ENCODE measurements at regions not wholly inside any gene's neighbourhood (a gene's known extent, or its start where the extent isn't known, plus 50 kb on each side); places are given as distances from the start of the nearest gene placed in this dataset.

DNA sequence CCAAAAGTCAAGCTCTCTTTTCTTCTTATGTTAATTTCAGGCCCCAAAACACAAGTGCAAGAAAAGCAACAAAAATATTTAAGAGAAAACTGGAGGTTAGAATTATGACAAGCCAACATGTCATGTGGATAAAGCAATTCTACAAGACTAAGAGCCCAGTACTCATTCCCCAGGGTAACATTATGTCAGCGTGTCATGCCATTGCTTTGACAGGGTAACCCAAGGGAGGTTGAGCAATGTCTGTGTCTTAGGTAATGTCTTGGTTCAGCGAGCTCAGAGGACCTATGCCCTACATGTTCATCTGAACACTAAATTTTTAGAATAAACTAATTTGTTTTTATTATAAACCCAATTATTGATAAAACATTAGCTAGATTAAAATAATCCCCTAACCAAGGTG is 173.2 kb upstream of the ZNF804A start:
- Histone ChIP-seq H3K36me3 (ENCODE audit: low read depth) (no peaks in the 10 kb centered on the region), H3K9me3 (ENCODE audit: severe bottlenecking) (no peaks in the 10 kb centered on the region), H3K27me3 (ENCODE audit: insufficient read depth, poor library complexity, severe bottlenecking) (no peaks in the 10 kb centered on the region), H3K4me3 (ENCODE audit: severe bottlenecking) (no peak overlapping the region), H3K4me1 (ENCODE audit: insufficient read depth, poor library complexity, severe bottlenecking) (no peaks in the 10 kb centered on the region), H3K27ac (ENCODE audit: poor library complexity, severe bottlenecking) (no peak overlapping the region)
- ATAC-seq (ENCODE audit: low read depth) (no peak), DNase-seq (ENCODE audit: low spot score) (no peak)
- TF ChIP-seq, protein P1, sequence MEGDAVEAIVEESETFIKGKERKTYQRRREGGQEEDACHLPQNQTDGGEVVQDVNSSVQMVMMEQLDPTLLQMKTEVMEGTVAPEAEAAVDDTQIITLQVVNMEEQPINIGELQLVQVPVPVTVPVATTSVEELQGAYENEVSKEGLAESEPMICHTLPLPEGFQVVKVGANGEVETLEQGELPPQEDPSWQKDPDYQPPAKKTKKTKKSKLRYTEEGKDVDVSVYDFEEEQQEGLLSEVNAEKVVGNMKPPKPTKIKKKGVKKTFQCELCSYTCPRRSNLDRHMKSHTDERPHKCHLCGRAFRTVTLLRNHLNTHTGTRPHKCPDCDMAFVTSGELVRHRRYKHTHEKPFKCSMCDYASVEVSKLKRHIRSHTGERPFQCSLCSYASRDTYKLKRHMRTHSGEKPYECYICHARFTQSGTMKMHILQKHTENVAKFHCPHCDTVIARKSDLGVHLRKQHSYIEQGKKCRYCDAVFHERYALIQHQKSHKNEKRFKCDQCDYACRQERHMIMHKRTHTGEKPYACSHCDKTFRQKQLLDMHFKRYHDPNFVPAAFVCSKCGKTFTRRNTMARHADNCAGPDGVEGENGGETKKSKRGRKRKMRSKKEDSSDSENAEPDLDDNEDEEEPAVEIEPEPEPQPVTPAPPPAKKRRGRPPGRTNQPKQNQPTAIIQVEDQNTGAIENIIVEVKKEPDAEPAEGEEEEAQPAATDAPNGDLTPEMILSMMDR (IDR thresholded peaks at IDR 0.05; ENCODE audit: poor library complexity, severe bottlenecking) = no peak

DNA sequence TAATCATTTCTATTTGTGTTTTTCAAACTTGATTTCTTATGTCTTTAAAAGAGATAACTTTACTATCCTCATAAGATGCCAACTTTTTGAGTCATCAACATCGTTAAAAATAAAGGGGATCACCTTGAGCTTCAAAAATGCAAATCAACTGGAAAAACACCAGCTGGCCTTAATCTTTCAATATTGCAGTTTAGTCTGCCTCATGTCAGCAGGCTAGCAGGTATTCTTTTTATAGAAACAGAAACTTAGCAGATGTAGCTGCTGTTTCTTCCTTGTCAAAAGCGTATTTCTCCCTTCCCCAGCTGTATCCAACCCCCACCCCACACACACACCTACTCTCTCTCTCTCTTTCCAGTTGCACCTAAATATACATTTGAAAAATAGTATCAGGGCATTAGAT is 154.1 kb upstream of the ZNF804A start:
- Histone ChIP-seq H3K27ac (ENCODE audit: poor library complexity, severe bottlenecking) (no peak overlapping the region), H3K9me3 (ENCODE audit: severe bottlenecking) (no peaks in the 10 kb centered on the region), H3K36me3 (ENCODE audit: low read depth) (no peaks in the 10 kb centered on the region), H3K4me1 (ENCODE audit: insufficient read depth, poor library complexity, severe bottlenecking) (no peaks in the 10 kb centered on the region), H3K27me3 (ENCODE audit: insufficient read depth, poor library complexity, severe bottlenecking) (no peaks in the 10 kb centered on the region), H3K4me3 (ENCODE audit: severe bottlenecking) (no peak overlapping the region)
- ATAC-seq (ENCODE audit: low read depth) (no peak), DNase-seq (ENCODE audit: low spot score) (no peak)
- TF ChIP-seq, protein P1 (IDR thresholded peaks at IDR 0.05; ENCODE audit: poor library complexity, severe bottlenecking) = no peak

DNA sequence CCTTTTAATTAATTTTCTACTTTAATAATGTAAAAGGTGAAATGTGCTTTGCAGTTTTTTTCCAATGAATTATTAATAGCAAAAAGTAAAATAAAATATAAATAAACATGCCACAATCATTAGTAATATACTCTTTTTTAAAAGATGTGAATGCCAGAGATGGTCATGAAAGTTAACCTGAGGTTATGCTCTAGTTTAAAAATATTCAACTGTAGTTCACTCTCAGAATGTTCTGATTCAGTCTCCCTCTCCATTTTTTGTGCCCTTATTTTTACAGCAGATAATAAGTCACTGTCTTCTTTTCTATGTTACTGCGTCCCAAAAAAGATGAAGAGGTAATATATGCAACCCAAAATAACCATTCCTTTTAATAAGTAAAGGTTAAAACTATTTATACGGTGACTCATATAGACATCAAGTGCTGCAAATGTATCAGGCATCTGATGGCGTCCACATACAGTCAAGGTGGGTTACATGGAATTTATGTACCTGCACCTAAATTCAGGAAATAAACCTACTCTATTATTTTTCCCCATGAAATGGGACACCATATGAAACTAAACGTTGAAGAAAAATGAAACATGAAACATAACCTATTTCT is 153.6 kb upstream of the ZNF804A start:
- Histone ChIP-seq H3K27me3 (ENCODE audit: insufficient read depth, poor library complexity, severe bottlenecking) (no peaks in the 10 kb centered on the region), H3K9me3 (ENCODE audit: severe bottlenecking) (no peaks in the 10 kb centered on the region), H3K4me3 (ENCODE audit: severe bottlenecking) (no peak overlapping the region), H3K36me3 (ENCODE audit: low read depth) (no peaks in the 10 kb centered on the region), H3K27ac (ENCODE audit: poor library complexity, severe bottlenecking) (no peak overlapping the region), H3K4me1 (ENCODE audit: insufficient read depth, poor library complexity, severe bottlenecking) (no peaks in the 10 kb centered on the region)
- no peak for DNase-seq (ENCODE audit: low spot score)
- no peak for ATAC-seq (ENCODE audit: low read depth)
- TF ChIP-seq, protein P1 (IDR thresholded peaks at IDR 0.05; ENCODE audit: poor library complexity, severe bottlenecking) = no peak

DNA sequence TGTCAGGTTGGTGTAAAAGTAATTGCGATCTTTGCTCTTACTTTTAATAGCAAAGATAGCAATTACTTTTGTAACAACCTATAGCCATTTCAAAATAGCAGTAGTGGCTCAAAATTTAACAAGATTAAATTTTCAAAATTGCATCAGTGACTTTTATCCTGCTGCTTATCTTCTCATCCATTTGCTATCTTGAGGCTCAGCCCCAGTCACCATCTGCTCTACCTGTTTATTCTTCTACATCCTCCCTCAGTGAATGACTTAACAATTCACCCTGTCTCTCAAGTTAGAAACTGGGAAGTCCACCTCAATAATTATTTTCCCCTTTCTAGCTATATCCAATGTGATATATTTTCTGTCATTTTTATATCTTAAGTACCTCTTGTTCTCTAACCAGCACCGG is 148.6 kb upstream of the ZNF804A start:
- ATAC-seq (ENCODE audit: low read depth) = no peak
- Histone ChIP-seq H3K36me3 (ENCODE audit: low read depth) (no peaks in the 10 kb centered on the region), H3K9me3 (ENCODE audit: severe bottlenecking) (no peaks in the 10 kb centered on the region), H3K27ac (ENCODE audit: poor library complexity, severe bottlenecking) (no peak overlapping the region), H3K27me3 (ENCODE audit: insufficient read depth, poor library complexity, severe bottlenecking) (no peaks in the 10 kb centered on the region), H3K4me1 (ENCODE audit: insufficient read depth, poor library complexity, severe bottlenecking) (no peaks in the 10 kb centered on the region), H3K4me3 (ENCODE audit: severe bottlenecking) (no peak overlapping the region)
- DNase-seq (ENCODE audit: low spot score) = no peak
- TF ChIP-seq, protein P1 (IDR thresholded peaks at IDR 0.05; ENCODE audit: poor library complexity, severe bottlenecking) = no peak

DNA sequence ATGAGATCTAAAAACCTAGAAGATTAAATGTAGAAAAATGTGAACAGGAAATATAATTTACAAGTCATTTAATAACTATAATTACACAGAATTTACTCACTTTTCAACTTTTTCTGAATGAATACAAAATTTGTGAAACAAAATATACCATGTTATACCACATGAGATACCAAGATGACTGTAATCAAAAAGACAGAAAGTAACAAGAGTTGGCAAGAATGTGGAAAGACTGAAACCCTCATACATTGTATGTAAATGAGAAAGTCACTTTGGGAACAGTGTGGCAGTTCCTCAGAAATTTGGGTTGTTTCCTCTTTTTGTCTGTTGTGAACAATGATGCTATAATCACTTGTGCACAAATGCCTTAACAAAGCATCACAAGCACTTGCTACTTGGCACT is 145.4 kb upstream of the ZNF804A start:
- H3K9me3 ChIP-seq (ENCODE audit: severe bottlenecking) = no peaks in the 10 kb centered on the region
- H3K27me3 ChIP-seq (ENCODE audit: insufficient read depth, poor library complexity, severe bottlenecking) = no peaks in the 10 kb centered on the region
- ATAC-seq (ENCODE audit: low read depth) = no peak
- no peaks in the 10 kb centered on the region for H3K36me3 ChIP-seq (ENCODE audit: low read depth)
- no peak for DNase-seq (ENCODE audit: low spot score)
- TF ChIP-seq, protein P1 (IDR thresholded peaks at IDR 0.05; ENCODE audit: poor library complexity, severe bottlenecking) = no peak
- H3K4me1 ChIP-seq (ENCODE audit: insufficient read depth, poor library complexity, severe bottlenecking) = no peaks in the 10 kb centered on the region
- H3K4me3 ChIP-seq (ENCODE audit: severe bottlenecking) = no peak overlapping the region
- no peak overlapping the region for H3K27ac ChIP-seq (ENCODE audit: poor library complexity, severe bottlenecking)
